ENCODE measurements at regions not wholly inside any gene's neighbourhood (a gene's known extent, or its start where the extent isn't known, plus 50 kb on each side); places are given as distances from the start of the nearest gene placed in this dataset.

DNA sequence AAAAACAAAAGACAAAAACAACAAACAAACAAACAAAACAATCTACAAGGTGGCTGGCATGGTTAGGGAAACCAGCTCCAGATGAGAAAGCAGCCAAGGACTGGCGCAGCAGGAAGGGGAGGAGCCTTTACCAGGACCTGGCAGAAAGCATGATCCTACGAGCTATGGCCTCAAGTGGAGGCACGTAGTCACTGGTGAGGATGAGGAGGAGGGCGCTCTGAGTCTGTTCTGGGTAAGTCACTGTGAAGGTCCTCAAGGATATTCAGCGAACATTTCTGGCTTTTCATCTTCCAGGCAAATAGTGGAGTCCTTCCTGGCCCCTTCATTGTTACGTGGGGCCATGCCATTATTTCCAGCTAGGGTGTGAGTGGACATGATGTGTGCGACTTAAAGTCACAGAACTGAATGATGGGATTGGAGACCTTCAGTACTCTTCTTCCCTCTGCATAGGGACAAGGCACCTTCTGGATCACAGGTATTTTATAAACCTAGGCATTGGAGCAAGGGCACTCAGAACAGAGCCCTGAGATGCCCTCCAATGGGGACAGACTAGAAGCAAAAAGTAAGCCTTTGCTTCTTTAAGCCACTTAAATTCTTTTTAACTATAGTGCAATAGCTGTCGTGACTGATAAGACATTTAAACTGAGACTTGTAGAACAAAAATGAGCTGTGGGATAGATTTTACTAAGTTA, 771.3 kb downstream of the RAB28 start:
- TF ChIP-seq POLR2AphosphoS5 (IDR thresholded peaks at IDR 0.05) (no peak), POLR2A (IDR thresholded peaks at IDR 0.05) (no peak)
- TF ChIP-seq, protein P1, sequence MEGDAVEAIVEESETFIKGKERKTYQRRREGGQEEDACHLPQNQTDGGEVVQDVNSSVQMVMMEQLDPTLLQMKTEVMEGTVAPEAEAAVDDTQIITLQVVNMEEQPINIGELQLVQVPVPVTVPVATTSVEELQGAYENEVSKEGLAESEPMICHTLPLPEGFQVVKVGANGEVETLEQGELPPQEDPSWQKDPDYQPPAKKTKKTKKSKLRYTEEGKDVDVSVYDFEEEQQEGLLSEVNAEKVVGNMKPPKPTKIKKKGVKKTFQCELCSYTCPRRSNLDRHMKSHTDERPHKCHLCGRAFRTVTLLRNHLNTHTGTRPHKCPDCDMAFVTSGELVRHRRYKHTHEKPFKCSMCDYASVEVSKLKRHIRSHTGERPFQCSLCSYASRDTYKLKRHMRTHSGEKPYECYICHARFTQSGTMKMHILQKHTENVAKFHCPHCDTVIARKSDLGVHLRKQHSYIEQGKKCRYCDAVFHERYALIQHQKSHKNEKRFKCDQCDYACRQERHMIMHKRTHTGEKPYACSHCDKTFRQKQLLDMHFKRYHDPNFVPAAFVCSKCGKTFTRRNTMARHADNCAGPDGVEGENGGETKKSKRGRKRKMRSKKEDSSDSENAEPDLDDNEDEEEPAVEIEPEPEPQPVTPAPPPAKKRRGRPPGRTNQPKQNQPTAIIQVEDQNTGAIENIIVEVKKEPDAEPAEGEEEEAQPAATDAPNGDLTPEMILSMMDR (IDR thresholded peaks at IDR 0.05 in 8 of 11, conservative IDR thresholded peaks at IDR 0.05 in 3 of 11), result no peak
